Suprapubic skin (tissue), 4 donors: ENCODE measurements at regions not wholly inside any gene's neighbourhood (a gene's known extent, or its start where the extent isn't known, plus 50 kb on each side); places are given as distances from the start of the nearest gene placed in this dataset.

Source experiments
- DNase-seq, 2 donors: peaks; one replicate each; pipeline ENCODE4 v3.0.0-alpha.2; 2019; ENCODE audit warnings: low spot score in 2 of 2
- H3K27ac ChIP-seq: fragments of 200-600 bp; sonication (generic); one replicate; pipeline ENCODE4 v1.5.1; 2019
- H3K27me3 ChIP-seq: fragments of 200-600 bp; sonication (generic); one replicate; pipeline ENCODE4 v1.5.1; 2019
- H3K36me3 ChIP-seq: fragments of 200-600 bp; sonication (generic); one replicate; pipeline ENCODE4 v1.5.1; 2019
- H3K4me1 ChIP-seq: fragments of 200-600 bp; sonication (generic); one replicate; pipeline ENCODE4 v1.5.1; 2019
- H3K4me3 ChIP-seq: fragments of 200-600 bp; sonication (generic); one replicate; pipeline ENCODE4 v1.5.1; 2019; ENCODE audit warnings: mild to moderate bottlenecking
- H3K9me3 ChIP-seq: fragments of 200-600 bp; sonication (generic); one replicate; pipeline ENCODE4 v1.5.1; 2019
- EP300 ChIP-seq: sonication (generic); formaldehyde crosslinking; IDR thresholded peaks from one replicate; pipeline ENCODE4 v1.6.1; 2017; ENCODE audit warnings: antibody characterized with exemption
- POLR2A ChIP-seq, 2 donors: fragments of 450-650 bp; IDR thresholded peaks; one replicate each; pipeline ENCODE4 v1.6.1; 2017; ENCODE audit warnings: antibody characterized with exemption in 2 of 2, mild to moderate bottlenecking in 2 of 2, moderate library complexity in 2 of 2
- POLR2AphosphoS5 ChIP-seq, 3 donors: sonication (generic); formaldehyde crosslinking; IDR thresholded peaks; one replicate each; pipeline ENCODE4 v1.6.1; 2017; ENCODE audit warnings: antibody characterized with exemption in 3 of 3
- WGBS: methylation state at CpG from one replicate; pipeline ENCODE4 v1.1.5; 2018; 5-methylcytosine and 5-hydroxymethylcytosine counted together
- TF ChIP-seq, protein P1 (sequence below), 2 donors: fragments of 200-600 bp in 1 of 2; fragments of 450-650 bp in 1 of 2; sonication (generic) in 1 of 2; IDR thresholded peaks; one replicate each; pipeline ENCODE4 v1.5.1; 2016 to 2019; ENCODE audit warnings: antibody characterized with exemption in 2 of 2, mild to moderate bottlenecking in 1 of 2, moderate library complexity in 1 of 2

DNA sequence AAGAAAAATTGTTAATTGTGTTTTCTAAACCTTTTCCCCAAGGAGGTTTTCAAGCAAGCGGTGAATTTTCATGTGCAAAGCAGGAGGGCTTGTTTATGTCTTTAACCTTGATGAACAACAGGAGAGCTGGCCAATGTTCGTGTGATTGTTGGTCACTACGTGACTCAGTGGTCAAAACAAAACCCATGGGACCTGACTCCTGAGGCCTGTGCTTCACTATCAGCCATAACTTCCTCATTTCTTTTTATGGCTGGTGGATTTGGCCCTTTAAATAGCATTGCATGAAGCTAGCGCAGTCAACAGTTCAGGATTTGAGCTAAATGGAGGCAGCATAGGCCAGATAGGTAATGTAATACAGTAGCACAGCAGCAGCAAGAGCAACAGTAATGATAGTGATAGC, 80.5 kb downstream of the MID1IP1 start:
- Histone ChIP-seq H3K27me3 (no peaks in the 10 kb centered on the region), H3K9me3 (no peaks in the 10 kb centered on the region), H3K27ac (no peak overlapping the region), H3K4me3 (no peak overlapping the region), H3K36me3 (no peaks in the 10 kb centered on the region), H3K4me1 (peaks cover 3% of the 10 kb centered on the region)
- WGBS = 80% methylated on average over 4 of the region's 4 CpGs
- TF ChIP-seq POLR2AphosphoS5 (IDR thresholded peaks at IDR 0.05) = no peak
- no peak for TF ChIP-seq EP300
- TF ChIP-seq POLR2A (IDR thresholded peaks at IDR 0.05) = no peak
- TF ChIP-seq, protein P1, sequence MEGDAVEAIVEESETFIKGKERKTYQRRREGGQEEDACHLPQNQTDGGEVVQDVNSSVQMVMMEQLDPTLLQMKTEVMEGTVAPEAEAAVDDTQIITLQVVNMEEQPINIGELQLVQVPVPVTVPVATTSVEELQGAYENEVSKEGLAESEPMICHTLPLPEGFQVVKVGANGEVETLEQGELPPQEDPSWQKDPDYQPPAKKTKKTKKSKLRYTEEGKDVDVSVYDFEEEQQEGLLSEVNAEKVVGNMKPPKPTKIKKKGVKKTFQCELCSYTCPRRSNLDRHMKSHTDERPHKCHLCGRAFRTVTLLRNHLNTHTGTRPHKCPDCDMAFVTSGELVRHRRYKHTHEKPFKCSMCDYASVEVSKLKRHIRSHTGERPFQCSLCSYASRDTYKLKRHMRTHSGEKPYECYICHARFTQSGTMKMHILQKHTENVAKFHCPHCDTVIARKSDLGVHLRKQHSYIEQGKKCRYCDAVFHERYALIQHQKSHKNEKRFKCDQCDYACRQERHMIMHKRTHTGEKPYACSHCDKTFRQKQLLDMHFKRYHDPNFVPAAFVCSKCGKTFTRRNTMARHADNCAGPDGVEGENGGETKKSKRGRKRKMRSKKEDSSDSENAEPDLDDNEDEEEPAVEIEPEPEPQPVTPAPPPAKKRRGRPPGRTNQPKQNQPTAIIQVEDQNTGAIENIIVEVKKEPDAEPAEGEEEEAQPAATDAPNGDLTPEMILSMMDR (IDR thresholded peaks at IDR 0.05) = no peak
- no peak for DNase-seq

- H3K27ac ChIP-seq = no peak overlapping the region
- WGBS = 60% methylated on average over 4 of the region's 4 CpGs
- no peak for DNase-seq
- H3K36me3 ChIP-seq = no peaks in the 10 kb centered on the region
- peaks cover 3% of the 10 kb centered on the region for H3K4me1 ChIP-seq
- H3K9me3 ChIP-seq = no peaks in the 10 kb centered on the region
- no peak overlapping the region for H3K4me3 ChIP-seq
- H3K27me3 ChIP-seq = no peaks in the 10 kb centered on the region
- TF ChIP-seq POLR2AphosphoS5 (IDR thresholded peaks at IDR 0.05) (no peak), EP300 (no peak), POLR2A (IDR thresholded peaks at IDR 0.05) (no peak)
Measured at GRCh38 chrX:38882894-38883626, 81.8 kb downstream of the MID1IP1 start.

DNA sequence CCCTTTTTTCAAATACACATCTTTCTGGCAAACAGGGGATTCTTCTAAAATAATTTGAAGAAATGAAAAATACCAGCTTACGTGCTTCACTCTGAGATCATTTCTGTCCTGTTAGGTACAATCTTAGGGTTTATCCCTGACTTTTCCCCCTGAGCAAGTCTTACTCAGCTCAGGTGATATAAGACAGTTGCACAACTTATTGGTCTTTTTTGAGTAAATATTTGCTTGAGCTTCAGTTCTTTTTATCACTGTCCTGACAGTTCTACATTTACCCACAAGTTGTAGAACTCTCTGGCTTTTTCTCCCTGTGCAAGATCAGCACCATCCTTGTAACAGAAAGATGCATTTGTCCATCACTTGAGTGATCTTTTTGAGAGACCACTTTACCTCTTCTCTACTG, 84.9 kb downstream of the MID1IP1 start:
- no peak overlapping the region for H3K27ac ChIP-seq
- DNase-seq = no peak
- no peaks in the 10 kb centered on the region for H3K9me3 ChIP-seq
- H3K4me1 ChIP-seq = no peaks in the 10 kb centered on the region
- no peak overlapping the region for H3K4me3 ChIP-seq
- H3K36me3 ChIP-seq = no peaks in the 10 kb centered on the region
- no peak for TF ChIP-seq POLR2AphosphoS5 (IDR thresholded peaks at IDR 0.05)
- TF ChIP-seq, protein P1 (IDR thresholded peaks at IDR 0.05) = no peak
- no peak for TF ChIP-seq POLR2A (IDR thresholded peaks at IDR 0.05)
- no peak for TF ChIP-seq EP300
- H3K27me3 ChIP-seq = no peaks in the 10 kb centered on the region
- WGBS = 93% methylated on average over 1 of the region's 1 CpG

DNA sequence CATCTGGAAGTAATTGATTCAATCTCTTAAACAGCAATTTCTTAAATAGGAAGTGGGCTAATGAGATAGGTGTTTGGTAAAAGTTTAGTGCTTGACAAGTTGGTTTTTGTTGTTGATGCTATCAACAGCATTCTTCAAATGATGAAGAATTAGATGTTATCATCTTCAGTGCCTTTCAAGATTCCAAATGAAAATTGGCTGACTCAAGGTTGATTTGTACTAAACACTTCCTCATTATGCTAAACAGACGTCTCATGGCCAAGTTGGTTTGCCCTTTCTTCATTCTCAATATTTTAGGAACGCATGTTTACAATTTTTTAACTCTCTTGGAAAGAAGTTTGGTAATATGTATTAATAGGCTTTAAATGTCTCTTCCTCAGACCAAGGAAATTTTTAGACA, 86.0 kb downstream of the MID1IP1 start:
- H3K4me1 ChIP-seq = no peaks in the 10 kb centered on the region
- H3K27me3 ChIP-seq = no peaks in the 10 kb centered on the region
- no peaks in the 10 kb centered on the region for H3K9me3 ChIP-seq
- no peak overlapping the region for H3K27ac ChIP-seq
- TF ChIP-seq POLR2AphosphoS5 (IDR thresholded peaks at IDR 0.05) (no peak), POLR2A (IDR thresholded peaks at IDR 0.05) (no peak), EP300 (no peak)
- TF ChIP-seq, protein P1 (IDR thresholded peaks at IDR 0.05) = no peak
- DNase-seq = no peak
- no peak overlapping the region for H3K4me3 ChIP-seq
- 32% methylated on average over 2 of the region's 2 CpGs for WGBS
- H3K36me3 ChIP-seq = no peaks in the 10 kb centered on the region

DNA sequence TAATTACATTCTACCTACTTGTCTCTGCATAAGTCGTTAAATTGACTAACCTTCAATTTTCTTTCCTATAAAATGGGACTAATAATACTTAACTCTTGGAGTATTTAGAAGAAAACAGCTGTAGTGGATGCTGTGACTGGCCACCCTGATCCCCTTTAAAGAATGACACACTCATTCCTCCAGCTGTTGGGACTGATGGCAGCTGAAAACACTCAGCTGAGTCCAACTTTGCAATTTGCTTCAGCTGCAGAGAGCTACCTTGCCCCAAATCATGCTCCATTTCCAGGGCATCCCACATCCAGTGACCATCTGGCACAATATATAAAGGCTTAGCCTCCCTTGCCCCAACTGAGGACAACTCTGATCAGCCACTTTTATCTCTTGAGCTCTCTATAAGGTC, 89.1 kb downstream of the MID1IP1 start:
- DNase-seq = no peak
- H3K4me1 ChIP-seq = no peaks in the 10 kb centered on the region
- no peaks in the 10 kb centered on the region for H3K9me3 ChIP-seq
- H3K27me3 ChIP-seq = no peaks in the 10 kb centered on the region
- no peak overlapping the region for H3K4me3 ChIP-seq
- no peak overlapping the region for H3K27ac ChIP-seq
- WGBS = 86% methylated on average over 1 of the region's 1 CpG
- no peaks in the 10 kb centered on the region for H3K36me3 ChIP-seq
- TF ChIP-seq EP300 (no peak), POLR2AphosphoS5 (IDR thresholded peaks at IDR 0.05) (no peak), POLR2A (IDR thresholded peaks at IDR 0.05) (no peak)
- TF ChIP-seq, protein P1 (IDR thresholded peaks at IDR 0.05) = no peak

DNA sequence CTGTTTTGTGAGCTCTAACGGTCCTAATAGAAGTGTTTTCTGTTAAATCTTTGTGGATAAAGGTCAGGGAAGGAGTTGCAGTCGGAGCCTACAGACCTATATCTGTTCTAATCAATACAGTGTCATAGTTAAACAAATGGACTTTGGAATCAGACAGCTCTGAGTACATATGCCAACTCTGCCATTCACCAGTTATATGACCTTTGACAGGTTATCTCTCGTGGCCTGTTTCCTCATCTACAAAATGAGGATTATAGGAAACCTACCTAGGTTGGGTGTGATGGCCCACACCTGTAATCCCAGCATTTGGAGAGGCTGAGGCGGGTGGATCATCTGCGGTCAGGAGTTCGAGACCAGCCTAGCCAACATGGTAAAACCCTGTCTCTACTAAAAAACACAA, 89.7 kb downstream of the MID1IP1 start:
- Histone ChIP-seq H3K27me3 (no peaks in the 10 kb centered on the region), H3K4me3 (no peak overlapping the region), H3K36me3 (no peaks in the 10 kb centered on the region), H3K27ac (no peak overlapping the region), H3K4me1 (no peaks in the 10 kb centered on the region), H3K9me3 (no peaks in the 10 kb centered on the region)
- DNase-seq = no peak
- WGBS = 83% methylated on average over 6 of the region's 6 CpGs
- no peak for TF ChIP-seq POLR2A (IDR thresholded peaks at IDR 0.05)
- TF ChIP-seq EP300 = no peak
- TF ChIP-seq POLR2AphosphoS5 (IDR thresholded peaks at IDR 0.05) = no peak
- TF ChIP-seq, protein P1 (IDR thresholded peaks at IDR 0.05) = no peak
